ENCODE measurements at regions not wholly inside any gene's neighbourhood (a gene's known extent, or its start where the extent isn't known, plus 50 kb on each side); places are given as distances from the start of the nearest gene placed in this dataset.

DNA sequence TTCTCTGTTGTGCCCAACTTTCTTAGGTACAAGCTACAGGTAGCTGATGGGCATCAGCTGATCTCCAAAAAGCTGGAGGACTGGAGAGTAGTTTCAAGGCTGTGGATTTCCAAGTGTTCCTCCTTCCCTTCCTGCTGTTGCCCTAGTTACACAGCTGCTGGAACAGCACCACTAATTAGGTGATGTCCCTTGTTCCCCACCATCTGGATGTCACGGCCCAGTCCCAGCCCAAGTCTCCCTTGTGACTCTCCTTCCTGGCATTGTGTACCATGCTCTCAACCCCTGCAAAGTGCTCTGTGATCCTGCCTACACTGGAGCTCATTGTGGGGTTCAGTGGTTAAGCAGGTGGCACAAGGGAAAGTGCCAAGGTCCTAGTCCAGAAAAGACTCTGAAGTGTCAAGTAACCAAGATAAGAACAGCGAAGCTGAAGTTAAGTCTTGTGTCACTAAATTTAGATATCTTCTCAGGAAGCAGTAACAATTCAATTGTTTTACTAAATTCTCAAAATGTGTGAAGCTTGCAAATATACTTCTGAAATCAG, 604.5 kb downstream of the ISL1 start:
- ChIA-PET CTCF (no interaction called here), POLR2A (ENCODE audit: low non-redundant PET) (no interaction called here)
- no peaks in the 10 kb centered on the region for H3K36me3 ChIP-seq (ENCODE audit: insufficient read depth, low read length, poor library complexity, severe bottlenecking)
- DNase-seq (ENCODE audit: low spot score), result no peak
- H3K9me3 ChIP-seq (ENCODE audit: low read depth, low read length, poor library complexity, severe bottlenecking), result no peaks in the 10 kb centered on the region
- intact Hi-C loops (cut with micrococcal nuclease; ENCODE audit: unreplicated experiment), result no loop called here
- no peak overlapping the region for H3K27ac ChIP-seq (ENCODE audit: low read depth, low read length, poor library complexity, severe bottlenecking)
- TF ChIP-seq EZH2 (IDR thresholded peaks at IDR 0.05; ENCODE audit: borderline replicate concordance, low read depth, low read length, poor library complexity, severe bottlenecking), result no peak
- TF ChIP-seq, protein P1, sequence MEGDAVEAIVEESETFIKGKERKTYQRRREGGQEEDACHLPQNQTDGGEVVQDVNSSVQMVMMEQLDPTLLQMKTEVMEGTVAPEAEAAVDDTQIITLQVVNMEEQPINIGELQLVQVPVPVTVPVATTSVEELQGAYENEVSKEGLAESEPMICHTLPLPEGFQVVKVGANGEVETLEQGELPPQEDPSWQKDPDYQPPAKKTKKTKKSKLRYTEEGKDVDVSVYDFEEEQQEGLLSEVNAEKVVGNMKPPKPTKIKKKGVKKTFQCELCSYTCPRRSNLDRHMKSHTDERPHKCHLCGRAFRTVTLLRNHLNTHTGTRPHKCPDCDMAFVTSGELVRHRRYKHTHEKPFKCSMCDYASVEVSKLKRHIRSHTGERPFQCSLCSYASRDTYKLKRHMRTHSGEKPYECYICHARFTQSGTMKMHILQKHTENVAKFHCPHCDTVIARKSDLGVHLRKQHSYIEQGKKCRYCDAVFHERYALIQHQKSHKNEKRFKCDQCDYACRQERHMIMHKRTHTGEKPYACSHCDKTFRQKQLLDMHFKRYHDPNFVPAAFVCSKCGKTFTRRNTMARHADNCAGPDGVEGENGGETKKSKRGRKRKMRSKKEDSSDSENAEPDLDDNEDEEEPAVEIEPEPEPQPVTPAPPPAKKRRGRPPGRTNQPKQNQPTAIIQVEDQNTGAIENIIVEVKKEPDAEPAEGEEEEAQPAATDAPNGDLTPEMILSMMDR (conservative IDR thresholded peaks at IDR 0.05; ENCODE audit: low read depth, low read length), result no peak
- no peaks in the 10 kb centered on the region for H3K27me3 ChIP-seq (replicated peaks; ENCODE audit: insufficient read depth, low read depth, low read length, poor library complexity)
- no peak overlapping the region for H3K4me3 ChIP-seq (ENCODE audit: low read depth, low read length, poor library complexity, severe bottlenecking)
- no peaks in the 10 kb centered on the region for H3K4me1 ChIP-seq (ENCODE audit: insufficient read depth, low read length, poor library complexity, severe bottlenecking)
- BruUV-seq (replicated peaks), result no TSS peak

DNA sequence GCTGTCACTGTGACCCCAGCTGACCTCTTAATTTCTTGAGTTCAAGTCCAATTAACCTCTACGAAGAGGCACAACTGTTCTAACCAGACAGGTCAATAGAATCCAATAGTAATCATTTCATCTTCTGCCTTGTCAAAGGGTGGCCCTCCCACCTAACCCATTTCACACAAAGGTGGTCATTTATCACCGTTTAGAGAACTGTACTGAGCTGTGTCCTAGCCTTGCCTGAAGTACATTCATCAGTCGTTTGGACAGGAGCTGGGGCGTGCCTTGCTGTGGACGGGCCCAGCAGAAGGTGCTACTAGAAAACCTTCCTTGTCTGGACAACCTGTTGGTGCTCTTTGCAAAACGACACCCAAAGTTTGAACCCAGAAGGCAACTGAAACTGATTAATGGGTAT, 605.4 kb downstream of the ISL1 start:
- Histone ChIP-seq H3K27me3 (replicated peaks; ENCODE audit: insufficient read depth, low read depth, low read length, poor library complexity) (no peaks in the 10 kb centered on the region), H3K4me3 (ENCODE audit: low read depth, low read length, poor library complexity, severe bottlenecking) (no peak overlapping the region), H3K9me3 (ENCODE audit: low read depth, low read length, poor library complexity, severe bottlenecking) (no peaks in the 10 kb centered on the region), H3K4me1 (ENCODE audit: insufficient read depth, low read length, poor library complexity, severe bottlenecking) (no peaks in the 10 kb centered on the region), H3K27ac (ENCODE audit: low read depth, low read length, poor library complexity, severe bottlenecking) (no peak overlapping the region), H3K36me3 (ENCODE audit: insufficient read depth, low read length, poor library complexity, severe bottlenecking) (no peaks in the 10 kb centered on the region)
- TF ChIP-seq, protein P1 (conservative IDR thresholded peaks at IDR 0.05; ENCODE audit: low read depth, low read length), result no peak
- TF ChIP-seq EZH2 (IDR thresholded peaks at IDR 0.05; ENCODE audit: borderline replicate concordance, low read depth, low read length, poor library complexity, severe bottlenecking), result no peak
- ChIA-PET POLR2A (ENCODE audit: low non-redundant PET) (no interaction called here), CTCF (no interaction called here)
- DNase-seq (ENCODE audit: low spot score), result no peak
- intact Hi-C loops (cut with micrococcal nuclease; ENCODE audit: unreplicated experiment), result no loop called here
- BruUV-seq (replicated peaks), result no TSS peak

DNA sequence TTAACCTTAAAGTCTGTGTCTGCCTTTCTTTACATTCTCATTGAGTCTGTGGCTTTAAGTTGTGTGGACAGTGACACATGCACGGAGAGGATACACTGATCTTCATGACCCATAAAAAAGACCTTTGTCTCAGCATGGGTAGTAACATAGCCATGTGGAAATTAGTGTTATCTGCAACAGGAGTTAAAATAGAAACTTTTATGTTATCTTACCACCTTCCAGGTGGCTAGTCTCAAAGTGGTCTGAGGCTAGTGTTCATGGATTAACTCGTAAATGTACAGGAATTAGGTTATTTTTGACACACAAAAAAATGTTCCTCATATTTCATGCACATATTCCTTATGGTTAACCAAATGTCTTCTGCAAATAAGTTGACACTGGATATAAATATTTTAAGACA, 607.0 kb downstream of the ISL1 start:
- no peak for DNase-seq (ENCODE audit: low spot score)
- no TSS peak for BruUV-seq (replicated peaks)
- Histone ChIP-seq H3K36me3 (ENCODE audit: insufficient read depth, low read length, poor library complexity, severe bottlenecking) (no peaks in the 10 kb centered on the region), H3K4me3 (ENCODE audit: low read depth, low read length, poor library complexity, severe bottlenecking) (no peak overlapping the region), H3K27ac (ENCODE audit: low read depth, low read length, poor library complexity, severe bottlenecking) (no peak overlapping the region), H3K27me3 (replicated peaks; ENCODE audit: insufficient read depth, low read depth, low read length, poor library complexity) (no peaks in the 10 kb centered on the region), H3K9me3 (ENCODE audit: low read depth, low read length, poor library complexity, severe bottlenecking) (no peaks in the 10 kb centered on the region), H3K4me1 (ENCODE audit: insufficient read depth, low read length, poor library complexity, severe bottlenecking) (no peaks in the 10 kb centered on the region)
- ChIA-PET CTCF (no interaction called here), POLR2A (ENCODE audit: low non-redundant PET) (no interaction called here)
- TF ChIP-seq EZH2 (IDR thresholded peaks at IDR 0.05; ENCODE audit: borderline replicate concordance, low read depth, low read length, poor library complexity, severe bottlenecking), result no peak
- TF ChIP-seq, protein P1 (conservative IDR thresholded peaks at IDR 0.05; ENCODE audit: low read depth, low read length), result no peak
- intact Hi-C loops (cut with micrococcal nuclease; ENCODE audit: unreplicated experiment), result no loop called here

Data from A673 (cell line).